ENCODE measurements at regions not wholly inside any gene's neighbourhood (a gene's known extent, or its start where the extent isn't known, plus 50 kb on each side); places are given as distances from the start of the nearest gene placed in this dataset.

DNA sequence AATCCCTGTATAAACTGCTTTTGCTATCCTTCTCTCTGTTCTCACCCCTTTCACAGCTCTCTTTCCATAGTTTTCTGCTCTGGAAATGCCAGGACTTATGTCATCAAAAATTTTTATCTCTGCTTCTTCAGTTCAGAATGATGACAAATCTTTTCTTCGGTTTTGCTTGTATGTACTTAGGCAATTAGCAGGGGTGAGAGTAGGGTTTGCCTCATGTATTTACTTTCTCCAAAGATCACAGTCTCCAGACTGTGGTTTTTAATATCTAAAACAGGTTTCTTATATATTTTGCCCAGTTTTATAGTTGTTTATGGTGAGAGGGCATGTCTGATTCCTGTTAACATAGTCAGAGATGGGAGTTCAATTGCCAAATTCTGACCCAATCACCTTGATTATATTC is 235.4 kb upstream of the LYPLAL1 start (continued):
- TF ChIP-seq CREB1 (IDR thresholded peaks at IDR 0.05) (no peak), RAD21 (IDR thresholded peaks at IDR 0.05 in 1 of 2, conservative IDR thresholded peaks at IDR 0.05 in 1 of 2; ENCODE audit: low read depth in 2 of 2, low read length in 2 of 2) (no peak)
